Esophagus (tissue), 2 donors: ENCODE measurements at regions not wholly inside any gene's neighbourhood (a gene's known extent, or its start where the extent isn't known, plus 50 kb on each side); places are given as distances from the start of the nearest gene placed in this dataset.
"Not testable (repeated sequence)": the region's sequence is repeated elsewhere in the genome, so short reads cannot be mapped to it uniquely, and the experiment has no call there.

ENCODE experiments used
- H3K27ac ChIP-seq, 2 donors: one replicate each; pipeline ENCODE4 v1.5.1; 2013; ENCODE audit warnings: low read depth in 2 of 2, mild to moderate bottlenecking in 2 of 2, inconsistent platforms in 1 of 2, low read length in 1 of 2, moderate library complexity in 1 of 2
- H3K27me3 ChIP-seq, 2 donors: one replicate each; pipeline ENCODE4 v1.6.1; 2013; ENCODE audit warnings: low read length in 2 of 2, control low read depth in 1 of 2, mild to moderate bottlenecking in 1 of 2; ENCODE audit not compliant: insufficient read depth in 2 of 2, control insufficient read depth in 1 of 2
- H3K36me3 ChIP-seq, 2 donors: one replicate each; pipeline ENCODE4 v1.6.1; 2013; ENCODE audit warnings: low read length in 1 of 2; ENCODE audit not compliant: control insufficient read depth in 2 of 2, insufficient read depth in 2 of 2
- H3K4me1 ChIP-seq, 2 donors: one replicate each; pipeline ENCODE4 v1.6.1; 2013; ENCODE audit warnings: low read length in 1 of 2; ENCODE audit not compliant: control insufficient read depth in 2 of 2, insufficient read depth in 2 of 2
- H3K4me3 ChIP-seq, 2 donors: one replicate each; pipeline ENCODE4 v1.5.1; 2013; ENCODE audit warnings: low read length in 2 of 2, mild to moderate bottlenecking in 2 of 2, low read depth in 1 of 2, moderate library complexity in 1 of 2
- H3K9me3 ChIP-seq, 2 donors: one replicate each; pipeline ENCODE4 v1.6.1; 2013; ENCODE audit warnings: mild to moderate bottlenecking in 2 of 2, low read depth in 1 of 2, low read length in 1 of 2, moderate library complexity in 1 of 2; ENCODE audit not compliant: control insufficient read depth in 2 of 2, insufficient read depth in 1 of 2
- WGBS, 2 donors: extraction: QIAGEN DNeasy Blood & Tissue Kit; methylation state at CpG; one replicate each; pipeline ENCODE4 v1.1.7; 2013; 5-methylcytosine and 5-hydroxymethylcytosine counted together
- donor health status: healthy with polysubstance abuse.
- donor health status: Bipolar disorder and iron deficiency.

GRCh38 chr2:19617257-19617848 lies 258.9 kb upstream of the OSR1 start:
- no peak overlapping the region for H3K4me3 ChIP-seq
- H3K36me3 ChIP-seq, result no peaks in the 10 kb centered on the region
- no peak overlapping the region for H3K27ac ChIP-seq
- H3K9me3 ChIP-seq, result peaks cover 0 to 3% of the 10 kb centered on the region in 2 donors
- WGBS, 2 donors, result 71 to 84% methylated on average over 1 of the region's 1 CpG
- H3K4me1 ChIP-seq, result no peaks in the 10 kb centered on the region
- no peaks in the 10 kb centered on the region for H3K27me3 ChIP-seq

DNA sequence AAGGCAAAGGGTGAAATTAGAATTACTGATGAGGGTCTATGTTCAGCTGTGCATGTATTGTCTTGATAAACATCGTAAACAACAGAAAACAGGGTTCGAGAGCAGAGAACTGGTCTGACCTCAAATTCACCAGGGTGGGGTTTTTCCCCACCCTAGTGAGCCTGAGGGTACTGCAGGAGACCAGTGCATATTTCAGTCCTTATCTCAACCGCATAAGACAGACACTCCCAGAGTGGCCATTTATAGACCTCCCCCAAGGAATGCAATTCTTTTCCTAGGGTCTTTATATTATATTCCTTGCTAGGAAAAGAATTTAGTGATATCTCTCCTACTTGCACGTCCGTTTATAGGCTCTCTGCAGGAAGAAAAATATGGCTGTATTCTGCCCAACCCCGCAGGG lies 257.0 kb upstream of the OSR1 start:
- H3K36me3 ChIP-seq, H3K27me3 ChIP-seq, H3K27ac ChIP-seq, H3K9me3 ChIP-seq, H3K4me1 ChIP-seq, H3K4me3 ChIP-seq: not testable (repeated sequence)
- 83 to 92% methylated on average over 6 of the region's 6 CpGs for WGBS, 2 donors

DNA sequence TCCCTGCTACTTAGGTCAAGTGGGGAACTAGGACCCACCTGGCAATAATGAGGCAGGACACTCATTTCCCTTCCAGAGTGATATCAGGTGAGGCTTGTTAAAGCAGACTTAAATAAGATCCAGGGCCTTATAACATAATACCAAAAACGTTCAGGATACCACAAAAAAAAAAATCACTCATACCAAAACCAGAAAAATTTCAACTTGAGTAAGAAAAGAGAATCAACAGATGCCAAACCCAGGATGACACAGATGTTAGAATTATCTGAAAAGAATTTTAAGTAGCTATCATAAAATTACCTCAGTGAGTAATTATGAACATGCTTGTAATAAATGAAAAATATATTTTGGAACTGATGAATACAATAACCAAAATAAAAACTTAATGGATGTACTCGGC lies 255.6 kb upstream of the OSR1 start:
- H3K27ac ChIP-seq, result no peak overlapping the region
- no peaks in the 10 kb centered on the region for H3K27me3 ChIP-seq
- H3K4me3 ChIP-seq, result no peak overlapping the region
- 39 to 51% methylated on average over 2 of the region's 2 CpGs for WGBS, 2 donors
- H3K36me3 ChIP-seq, result no peaks in the 10 kb centered on the region
- peaks cover 0 to 5% of the 10 kb centered on the region in 2 donors for H3K9me3 ChIP-seq
- no peaks in the 10 kb centered on the region for H3K4me1 ChIP-seq

GRCh38 chr2:19611491-19612332 lies 253.3 kb upstream of the OSR1 start:
- Histone ChIP-seq H3K36me3 (no peaks in the 10 kb centered on the region), H3K27ac (no peak overlapping the region), H3K4me3 (no peak overlapping the region), H3K4me1 (no peaks in the 10 kb centered on the region), H3K9me3 (peaks cover 0 to 2% of the 10 kb centered on the region in 2 donors), H3K27me3 (no peaks in the 10 kb centered on the region)
- WGBS, 2 donors, result 79 to 83% methylated on average over 4 of the region's 4 CpGs

GRCh38 chr2:19609266-19609665 lies 250.8 kb upstream of the OSR1 start:
- peaks cover 0 to 2% of the 10 kb centered on the region in 2 donors for H3K9me3 ChIP-seq
- WGBS, 2 donors, result 69 to 80% methylated on average over 6 of the region's 6 CpGs
- H3K27me3 ChIP-seq, result no peaks in the 10 kb centered on the region
- no peak overlapping the region for H3K4me3 ChIP-seq
- no peak overlapping the region for H3K27ac ChIP-seq
- no peaks in the 10 kb centered on the region for H3K4me1 ChIP-seq
- no peaks in the 10 kb centered on the region for H3K36me3 ChIP-seq

GRCh38 chr2:19607931-19608771 lies 249.7 kb upstream of the OSR1 start:
- Histone ChIP-seq H3K9me3 (peaks cover 0 to 2% of the 10 kb centered on the region in 2 donors), H3K36me3 (no peaks in the 10 kb centered on the region), H3K27ac (no peak overlapping the region), H3K27me3 (no peaks in the 10 kb centered on the region), H3K4me3 (no peak overlapping the region), H3K4me1 (no peaks in the 10 kb centered on the region)
- 50 to 59% methylated on average over 4 of the region's 4 CpGs for WGBS, 2 donors

- Histone ChIP-seq H3K4me3 (no peak overlapping the region), H3K4me1 (no peaks in the 10 kb centered on the region), H3K27me3 (no peaks in the 10 kb centered on the region), H3K9me3 (peaks cover 0 to 2% of the 10 kb centered on the region in 2 donors), H3K27ac (no peak overlapping the region), H3K36me3 (no peaks in the 10 kb centered on the region)
- 76 to 84% methylated on average over 5 of the region's 5 CpGs for WGBS, 2 donors
Measured at GRCh38 chr2:19607400-19607799, 249.0 kb upstream of the OSR1 start.

GRCh38 chr2:19600982-19601381 lies 242.6 kb upstream of the OSR1 start:
- H3K4me1 ChIP-seq, result no peaks in the 10 kb centered on the region
- no peaks in the 10 kb centered on the region for H3K36me3 ChIP-seq
- no peak overlapping the region for H3K4me3 ChIP-seq
- no peaks in the 10 kb centered on the region for H3K27me3 ChIP-seq
- no peak overlapping the region for H3K27ac ChIP-seq
- 76 to 85% methylated on average over 2 of the region's 2 CpGs for WGBS, 2 donors
- H3K9me3 ChIP-seq, result no peaks in the 10 kb centered on the region

DNA sequence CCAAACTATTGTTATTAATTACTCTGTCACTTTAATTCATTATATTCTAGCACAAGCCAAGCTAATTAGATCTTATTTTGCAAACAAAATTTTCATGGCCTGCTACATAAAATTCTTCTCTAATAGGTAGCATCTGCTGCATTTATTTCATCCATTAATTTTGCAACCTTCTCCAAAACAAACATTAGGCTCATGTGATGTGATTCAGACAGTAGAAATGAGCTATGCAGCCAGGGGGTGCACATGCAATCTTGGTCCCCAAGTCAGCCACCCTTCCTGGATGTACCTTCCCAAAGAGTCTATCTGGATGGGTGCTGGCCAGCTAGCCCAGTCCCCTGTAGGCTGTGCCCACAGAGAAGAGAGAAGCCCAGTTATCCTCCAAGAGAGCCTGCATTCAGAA lies 242.1 kb upstream of the OSR1 start:
- H3K4me1 ChIP-seq, result no peaks in the 10 kb centered on the region
- no peak overlapping the region for H3K27ac ChIP-seq
- H3K27me3 ChIP-seq, result no peaks in the 10 kb centered on the region
- H3K4me3 ChIP-seq, result no peak overlapping the region
- no peaks in the 10 kb centered on the region for H3K9me3 ChIP-seq
- H3K36me3 ChIP-seq, result no peaks in the 10 kb centered on the region
